ENCODE measurements at regions not wholly inside any gene's neighbourhood (a gene's known extent, or its start where the extent isn't known, plus 50 kb on each side); places are given as distances from the start of the nearest gene placed in this dataset.

DNA sequence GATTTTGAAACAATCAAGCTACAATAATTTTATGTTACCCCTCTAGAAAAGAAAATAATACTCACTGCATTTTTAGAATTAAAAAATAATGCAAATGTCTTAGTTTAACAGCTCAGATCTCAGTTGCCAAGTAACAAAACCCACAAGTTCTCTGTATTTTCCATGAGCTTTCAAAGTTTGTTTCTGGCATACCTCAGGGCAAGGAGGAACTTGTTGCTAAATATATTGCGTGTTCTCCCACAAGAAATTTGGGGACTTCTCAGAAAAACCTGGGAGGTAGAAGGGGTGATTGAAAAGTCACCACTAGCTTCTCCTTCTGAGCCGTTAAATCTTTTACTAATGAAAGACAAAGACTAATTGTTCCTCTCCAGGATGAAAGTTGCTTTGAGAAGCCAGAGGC lies 236.8 kb upstream of the MARCKS start:
- Histone ChIP-seq H3K4me1 (replicated peaks) (0 out of 2 replicates have a peak, but pooled peaks cover 4% of the 10 kb centered on the region), H3K4me3 (no peak overlapping the region), H3K27me3 (replicated peaks) (no peaks in the 10 kb centered on the region), H3K9me3 (replicated peaks) (no peaks in the 10 kb centered on the region), H3K36me3 (no peaks in the 10 kb centered on the region), H3K27ac (no peak overlapping the region)
- no peak for DNase-seq (ENCODE audit: low read depth in 1 of 2, low spot score in 2 of 2)

DNA sequence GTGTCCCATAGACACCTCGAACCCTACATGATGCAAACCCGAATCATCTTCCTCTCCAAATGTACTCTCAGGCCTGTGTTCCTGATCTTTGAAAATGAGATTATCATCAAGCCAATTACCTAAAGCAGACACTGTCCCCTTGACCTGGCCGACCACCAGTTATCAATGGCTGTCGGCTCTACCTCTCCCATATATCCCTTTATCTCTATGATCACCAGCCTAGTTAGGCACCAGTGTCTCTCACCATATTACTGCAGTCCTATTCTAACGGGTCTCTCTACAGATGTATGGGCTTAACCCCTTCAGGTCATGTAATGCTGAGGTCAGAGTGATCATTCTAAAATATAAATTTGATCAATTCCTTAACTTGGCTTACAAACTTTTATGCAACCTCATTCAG lies 234.9 kb upstream of the MARCKS start:
- H3K9me3 ChIP-seq (replicated peaks): no peaks in the 10 kb centered on the region
- no peak for DNase-seq (ENCODE audit: low read depth in 1 of 2, low spot score in 2 of 2)
- no peaks in the 10 kb centered on the region for H3K27me3 ChIP-seq (replicated peaks)
- H3K4me1 ChIP-seq (replicated peaks): 0 out of 2 replicates have a peak, but pooled peaks cover 4% of the 10 kb centered on the region
- H3K36me3 ChIP-seq: no peaks in the 10 kb centered on the region
- no peak overlapping the region for H3K27ac ChIP-seq
- no peak overlapping the region for H3K4me3 ChIP-seq

GRCh38 chr6:113623129-113623528 lies 234.0 kb upstream of the MARCKS start:
- no peak for DNase-seq (ENCODE audit: low read depth in 1 of 2, low spot score in 2 of 2)
- no peak overlapping the region for H3K27ac ChIP-seq

DNA sequence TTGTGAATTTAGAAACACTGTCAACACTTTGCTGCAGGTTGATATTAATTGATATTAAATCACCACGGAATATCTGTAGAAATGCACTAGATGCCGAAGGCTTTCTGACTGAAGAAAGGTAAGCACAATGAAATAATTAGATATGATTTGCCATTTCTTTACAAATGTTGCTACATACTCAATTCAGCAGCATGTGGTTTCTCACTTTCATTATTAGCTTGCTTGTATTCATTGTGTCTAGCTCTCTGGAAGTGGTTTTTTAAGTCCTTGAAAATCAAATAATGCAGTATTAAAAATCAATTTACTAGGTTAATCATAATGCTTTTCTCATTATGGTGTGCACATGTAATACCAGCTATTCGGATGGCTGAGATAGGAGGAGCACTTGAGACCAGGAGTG lies 231.3 kb upstream of the MARCKS start:
- Histone ChIP-seq H3K9me3 (replicated peaks) (no peaks in the 10 kb centered on the region), H3K27me3 (replicated peaks) (no peaks in the 10 kb centered on the region), H3K4me1 (replicated peaks) (peaks cover 18% of the 10 kb centered on the region), H3K36me3 (no peaks in the 10 kb centered on the region), H3K27ac (no peak overlapping the region), H3K4me3 (no peak overlapping the region)
- no peak for DNase-seq (ENCODE audit: low read depth in 1 of 2, low spot score in 2 of 2)

More at GRCh38 chr6:113623129-113623528, 234.0 kb upstream of the MARCKS start:
- H3K36me3 ChIP-seq: no peaks in the 10 kb centered on the region
- no peaks in the 10 kb centered on the region for H3K9me3 ChIP-seq (replicated peaks)
- no peak overlapping the region for H3K4me3 ChIP-seq
- H3K27me3 ChIP-seq (replicated peaks): no peaks in the 10 kb centered on the region
- H3K4me1 ChIP-seq (replicated peaks): 0 out of 2 replicates have a peak, but pooled peaks cover 4% of the 10 kb centered on the region

DNA sequence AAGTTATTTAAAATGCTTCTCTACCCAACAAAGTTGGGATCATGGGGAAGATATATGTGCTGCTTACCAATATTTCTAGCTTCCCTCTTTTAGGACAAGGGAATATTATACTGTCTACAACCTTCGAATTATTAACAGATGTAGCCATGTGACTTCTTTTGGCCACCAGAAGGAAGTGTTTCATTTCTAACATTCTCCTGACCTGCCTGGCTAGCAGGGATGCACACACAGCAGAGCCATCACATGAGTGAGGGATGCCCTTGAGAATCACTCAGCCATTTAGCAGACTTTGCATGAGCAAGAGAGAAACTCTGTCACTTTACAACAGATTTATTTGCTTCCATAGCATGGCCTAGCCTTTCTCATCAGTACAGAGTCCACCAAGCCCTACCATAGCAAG lies 230.7 kb upstream of the MARCKS start:
- Histone ChIP-seq H3K9me3 (replicated peaks) (no peaks in the 10 kb centered on the region), H3K4me1 (replicated peaks) (peaks cover 24% of the 10 kb centered on the region)
- no peak for DNase-seq (ENCODE audit: low read depth in 1 of 2, low spot score in 2 of 2)

DNA sequence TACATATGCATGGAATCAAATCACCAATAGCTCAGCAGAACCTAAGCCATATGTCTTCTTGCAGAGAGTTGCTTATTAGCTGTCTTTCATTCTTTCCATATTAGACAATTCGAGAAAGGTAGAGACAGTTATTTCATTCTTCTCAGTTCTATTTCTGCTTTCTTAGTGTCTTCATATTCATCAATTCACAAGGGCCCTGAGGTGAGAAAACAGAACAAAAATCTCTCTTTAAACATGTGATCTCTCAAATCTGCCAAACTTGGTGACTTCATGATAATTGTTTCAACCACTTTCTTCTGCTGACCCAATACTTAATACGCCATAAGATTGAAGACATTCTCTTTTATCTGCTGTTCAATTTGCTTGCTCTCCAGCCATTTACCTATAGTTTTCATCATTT lies 229.7 kb upstream of the MARCKS start:
- Histone ChIP-seq H3K27ac (no peak overlapping the region), H3K27me3 (replicated peaks) (no peaks in the 10 kb centered on the region), H3K4me3 (no peak overlapping the region), H3K9me3 (replicated peaks) (no peaks in the 10 kb centered on the region), H3K4me1 (replicated peaks) (peaks cover 30% of the 10 kb centered on the region), H3K36me3 (no peaks in the 10 kb centered on the region)
- DNase-seq (ENCODE audit: low read depth in 1 of 2, low spot score in 2 of 2): no peak

More for the DNA sequence above, 230.7 kb upstream of the MARCKS start:
- H3K27me3 ChIP-seq (replicated peaks): no peaks in the 10 kb centered on the region
- H3K27ac ChIP-seq: no peak overlapping the region
- no peak overlapping the region for H3K4me3 ChIP-seq
- H3K36me3 ChIP-seq: no peaks in the 10 kb centered on the region

DNA sequence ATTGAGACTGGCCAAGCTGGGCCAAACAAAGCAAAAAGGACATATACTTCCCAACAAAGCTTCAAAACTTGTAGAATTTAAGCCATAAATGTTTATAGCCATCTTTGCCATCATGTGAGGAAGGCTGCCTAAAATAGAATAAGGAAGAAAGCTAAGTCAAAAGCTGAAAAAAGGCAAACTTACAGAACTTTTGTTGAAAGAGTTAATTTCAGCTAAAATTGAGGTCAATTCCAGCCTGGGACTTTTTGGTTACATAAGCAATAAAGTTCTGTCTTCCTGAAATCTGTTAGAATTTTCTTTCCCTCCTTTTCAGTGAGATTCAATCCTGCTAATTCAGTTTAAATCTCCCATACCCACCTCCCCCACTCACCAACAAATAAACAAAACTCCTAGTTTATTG lies 227.9 kb upstream of the MARCKS start:
- Histone ChIP-seq H3K27ac (no peak overlapping the region), H3K27me3 (replicated peaks) (no peaks in the 10 kb centered on the region), H3K9me3 (replicated peaks) (no peaks in the 10 kb centered on the region), H3K36me3 (no peaks in the 10 kb centered on the region), H3K4me3 (no peak overlapping the region), H3K4me1 (replicated peaks) (peaks cover 42% of the 10 kb centered on the region)
- no peak for DNase-seq (ENCODE audit: low read depth in 1 of 2, low spot score in 2 of 2)

DNA sequence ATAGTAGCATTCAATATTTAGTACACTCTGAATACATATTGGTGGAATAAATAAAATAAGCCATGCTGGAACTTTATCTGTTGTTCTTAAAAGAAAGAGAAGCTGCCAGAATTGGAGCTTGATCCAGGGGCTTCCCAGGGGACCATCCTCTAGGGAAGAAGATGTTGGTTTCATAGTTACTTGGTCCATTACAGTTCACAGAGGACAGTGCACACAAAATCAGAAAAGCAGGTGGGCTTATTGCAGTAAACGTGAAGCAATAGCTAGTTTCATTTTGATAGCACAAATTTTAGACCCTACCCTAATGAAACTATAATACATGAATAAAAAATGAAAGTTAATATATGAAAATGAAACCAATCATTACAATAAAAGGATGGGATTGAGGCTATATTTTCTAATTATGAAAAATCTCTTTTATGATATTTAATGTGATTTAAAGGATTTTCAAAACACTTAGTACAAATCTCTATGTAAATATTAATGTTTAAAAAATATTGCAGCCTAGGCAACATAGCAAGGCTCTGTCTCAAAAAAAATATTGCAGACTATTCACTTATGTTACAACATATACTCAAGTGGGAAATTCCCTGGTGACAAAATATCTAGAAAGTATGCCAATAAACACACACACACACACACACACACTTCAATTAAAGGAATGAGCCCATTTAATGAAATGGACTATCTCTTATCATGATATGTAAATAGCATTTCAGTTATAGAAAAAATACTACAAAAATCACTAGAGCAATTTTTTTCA lies 227.0 kb upstream of the MARCKS start:
- Histone ChIP-seq H3K27me3 (replicated peaks) (no peaks in the 10 kb centered on the region), H3K4me1 (replicated peaks) (peaks cover 51% of the 10 kb centered on the region), H3K4me3 (no peak overlapping the region), H3K27ac (no peak overlapping the region), H3K9me3 (replicated peaks) (no peaks in the 10 kb centered on the region), H3K36me3 (no peaks in the 10 kb centered on the region)
- no peak for DNase-seq (ENCODE audit: low read depth in 1 of 2, low spot score in 2 of 2)

GRCh38 chr6:113630738-113631535 lies 226.2 kb upstream of the MARCKS start:
- H3K27me3 ChIP-seq (replicated peaks): no peaks in the 10 kb centered on the region
- peaks cover 51% of the 10 kb centered on the region for H3K4me1 ChIP-seq (replicated peaks)
- H3K27ac ChIP-seq: peak overlapping the region; percentile 73
- H3K9me3 ChIP-seq (replicated peaks): no peaks in the 10 kb centered on the region
- DNase-seq (ENCODE audit: low read depth in 1 of 2, low spot score in 2 of 2): peak in 1 of 2 experiments; percentile 33
- H3K4me3 ChIP-seq: no peak overlapping the region
- no peaks in the 10 kb centered on the region for H3K36me3 ChIP-seq

GRCh38 chr6:113631666-113632065 lies 225.5 kb upstream of the MARCKS start:
- no peak overlapping the region for H3K4me3 ChIP-seq
- peak overlapping the region; percentile 73 for H3K27ac ChIP-seq

GRCh38 chr6:113632220-113632864 lies 224.8 kb upstream of the MARCKS start:
- Histone ChIP-seq H3K36me3 (no peaks in the 10 kb centered on the region), H3K27me3 (replicated peaks) (no peaks in the 10 kb centered on the region), H3K4me1 (replicated peaks) (peaks cover 51% of the 10 kb centered on the region), H3K9me3 (replicated peaks) (no peaks in the 10 kb centered on the region), H3K27ac (peak overlapping the region; percentile 73), H3K4me3 (peak overlapping the region; percentile 14)
- peak; percentile 72 to 90 for DNase-seq (ENCODE audit: low read depth in 1 of 2, low spot score in 2 of 2)

More at GRCh38 chr6:113631666-113632065, 225.5 kb upstream of the MARCKS start:
- no peaks in the 10 kb centered on the region for H3K36me3 ChIP-seq
- H3K27me3 ChIP-seq (replicated peaks): no peaks in the 10 kb centered on the region
- H3K9me3 ChIP-seq (replicated peaks): no peaks in the 10 kb centered on the region
- no peak for DNase-seq (ENCODE audit: low read depth in 1 of 2, low spot score in 2 of 2)
- peaks cover 51% of the 10 kb centered on the region for H3K4me1 ChIP-seq (replicated peaks)

DNA sequence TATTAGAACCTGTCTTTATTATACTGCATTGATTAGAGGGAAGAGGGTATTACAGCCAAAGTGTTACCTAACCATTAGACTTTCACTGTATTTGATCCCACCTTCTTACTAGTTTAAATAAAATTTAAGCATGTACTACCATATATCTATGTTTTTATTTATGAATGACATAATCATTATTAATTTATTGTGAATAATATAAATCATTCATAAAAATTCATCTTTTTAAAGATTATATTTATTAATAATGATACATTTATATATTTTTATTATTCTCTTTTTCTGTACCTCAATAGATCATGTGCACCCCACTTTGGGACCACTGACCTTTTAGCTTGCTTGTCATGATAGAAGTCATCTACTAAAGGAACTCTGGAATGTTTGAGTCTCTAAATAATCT lies 223.5 kb upstream of the MARCKS start:
- peaks cover 51% of the 10 kb centered on the region for H3K4me1 ChIP-seq (replicated peaks)
- no peak overlapping the region for H3K27ac ChIP-seq

DNA sequence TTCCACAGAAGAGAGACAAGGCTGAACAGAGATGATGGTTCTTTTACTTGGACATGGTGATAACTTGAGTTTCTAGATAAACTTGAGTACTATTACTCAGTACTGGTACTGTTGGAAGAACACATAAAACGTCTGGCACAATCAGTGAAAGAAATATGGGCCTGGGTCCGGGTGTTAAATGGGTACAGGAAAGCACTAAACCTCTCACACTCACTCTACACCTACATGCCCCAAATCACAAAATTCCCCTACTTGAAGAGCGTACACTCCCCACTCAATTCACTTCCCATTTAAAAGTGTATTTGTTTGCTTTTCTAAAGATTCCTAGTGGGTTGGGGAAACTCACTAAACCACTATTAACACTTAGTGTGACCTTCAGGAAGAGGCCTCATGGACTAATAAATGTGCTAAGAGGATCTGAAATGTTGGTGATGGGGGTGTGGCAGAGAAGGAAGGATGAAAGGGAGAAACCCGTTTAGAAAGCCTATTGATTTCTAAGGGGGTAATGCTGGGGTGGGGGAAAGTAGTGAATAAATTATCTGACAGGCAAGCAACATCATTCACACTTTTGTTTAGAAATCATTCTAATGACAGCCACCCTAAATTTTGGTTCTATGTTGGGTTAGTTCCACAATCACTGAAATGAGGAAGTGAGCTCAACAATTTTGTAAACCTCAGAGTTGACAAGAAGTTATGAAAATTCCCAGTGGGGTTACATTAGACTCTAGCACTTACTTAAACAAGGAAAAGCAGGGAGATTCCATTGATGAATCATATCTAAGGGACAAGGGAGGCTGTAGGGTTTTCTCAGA lies 222.6 kb upstream of the MARCKS start:
- H3K4me3 ChIP-seq: no peak overlapping the region
- no peaks in the 10 kb centered on the region for H3K36me3 ChIP-seq
- no peaks in the 10 kb centered on the region for H3K9me3 ChIP-seq (replicated peaks)
- no peak for DNase-seq (ENCODE audit: low read depth in 1 of 2, low spot score in 2 of 2)
- peaks cover 46% of the 10 kb centered on the region for H3K4me1 ChIP-seq (replicated peaks)
- no peak overlapping the region for H3K27ac ChIP-seq
- no peaks in the 10 kb centered on the region for H3K27me3 ChIP-seq (replicated peaks)

More for the DNA sequence above, 223.5 kb upstream of the MARCKS start:
- Histone ChIP-seq H3K36me3 (no peaks in the 10 kb centered on the region), H3K9me3 (replicated peaks) (no peaks in the 10 kb centered on the region), H3K27me3 (replicated peaks) (no peaks in the 10 kb centered on the region), H3K4me3 (no peak overlapping the region)
- no peak for DNase-seq (ENCODE audit: low read depth in 1 of 2, low spot score in 2 of 2)

Data from SJSA1 (cell line).